GM12891 (cell line): ENCODE measurements at regions not wholly inside any gene's neighbourhood (a gene's known extent, or its start where the extent isn't known, plus 50 kb on each side); places are given as distances from the start of the nearest gene placed in this dataset.

Source experiments
- POLR2A ChIP-seq: IDR thresholded peaks from 2 replicates; pipeline ENCODE4 v1.6.1; 2011; ENCODE audit warnings: low read depth, low read length, control low read depth
- POLR2AphosphoS5 ChIP-seq: IDR thresholded peaks from 2 replicates; pipeline ENCODE4 v1.6.1; 2011; ENCODE audit warnings: low read depth, low read length, control low read depth
- SPI1 ChIP-seq: IDR thresholded peaks from 2 replicates; pipeline ENCODE4 v1.6.1; 2011; ENCODE audit warnings: low read depth, low read length, control low read depth

DNA sequence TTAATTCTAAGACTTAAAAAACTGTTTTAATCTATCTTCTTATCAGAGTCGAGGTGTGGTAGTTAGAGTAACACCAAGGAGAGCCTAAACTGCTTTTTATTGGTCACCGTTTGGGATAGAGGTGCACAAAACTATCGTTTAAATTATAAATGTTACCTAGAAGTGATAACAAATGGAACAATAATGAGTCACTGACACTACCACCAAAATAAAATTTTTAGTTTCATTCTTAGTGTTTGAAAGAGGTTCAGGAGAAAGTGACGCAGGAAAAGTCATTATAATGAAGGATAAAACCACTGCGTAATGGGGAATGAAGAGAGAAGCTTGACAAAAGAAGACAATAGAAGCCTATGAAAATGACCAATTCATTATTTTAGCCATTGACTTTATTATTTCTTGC is 158.2 kb downstream of the COX18 start:
- TF ChIP-seq POLR2A: no peak
- TF ChIP-seq SPI1: no peak
- TF ChIP-seq POLR2AphosphoS5: no peak
